ENCODE measurements at regions not wholly inside any gene's neighbourhood (a gene's known extent, or its start where the extent isn't known, plus 50 kb on each side); places are given as distances from the start of the nearest gene placed in this dataset.
A peak's percentile ranks its signal among the peaks of the same experiment; 100 is the strongest.

DNA sequence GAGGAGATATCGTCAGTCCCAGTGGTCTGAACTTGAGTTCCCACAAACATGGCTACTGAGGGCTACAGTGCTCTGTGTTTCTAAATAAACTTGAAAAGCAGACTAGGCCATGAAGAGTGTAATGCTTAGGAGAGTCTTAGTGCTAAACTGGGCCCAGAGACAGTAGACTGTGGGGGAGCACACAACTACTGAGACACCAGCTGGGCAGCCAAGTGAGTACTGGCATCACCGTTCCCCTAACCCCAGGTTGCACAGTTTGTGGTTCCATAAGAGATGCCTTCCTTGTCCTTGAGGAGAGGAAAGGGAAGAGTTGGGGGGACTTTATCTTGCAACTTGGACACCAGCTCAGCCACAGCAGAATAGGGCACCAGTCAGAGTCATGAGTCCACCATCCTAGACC is 172.1 kb upstream of the DMRTA1 start:
- DNase-seq (ENCODE audit: low spot score): no peak
- H3K27ac ChIP-seq: no peak overlapping the region
- ChIA-PET POLR2A (ENCODE audit: low non-redundant PET) (no interaction called here), CTCF (interaction anchor here (0.7 kb wide), 1 partner anchor 465 kb away, joined by 4 read pairs; no protein-coding TSS in a partner anchor)
- TF ChIP-seq, protein P1, sequence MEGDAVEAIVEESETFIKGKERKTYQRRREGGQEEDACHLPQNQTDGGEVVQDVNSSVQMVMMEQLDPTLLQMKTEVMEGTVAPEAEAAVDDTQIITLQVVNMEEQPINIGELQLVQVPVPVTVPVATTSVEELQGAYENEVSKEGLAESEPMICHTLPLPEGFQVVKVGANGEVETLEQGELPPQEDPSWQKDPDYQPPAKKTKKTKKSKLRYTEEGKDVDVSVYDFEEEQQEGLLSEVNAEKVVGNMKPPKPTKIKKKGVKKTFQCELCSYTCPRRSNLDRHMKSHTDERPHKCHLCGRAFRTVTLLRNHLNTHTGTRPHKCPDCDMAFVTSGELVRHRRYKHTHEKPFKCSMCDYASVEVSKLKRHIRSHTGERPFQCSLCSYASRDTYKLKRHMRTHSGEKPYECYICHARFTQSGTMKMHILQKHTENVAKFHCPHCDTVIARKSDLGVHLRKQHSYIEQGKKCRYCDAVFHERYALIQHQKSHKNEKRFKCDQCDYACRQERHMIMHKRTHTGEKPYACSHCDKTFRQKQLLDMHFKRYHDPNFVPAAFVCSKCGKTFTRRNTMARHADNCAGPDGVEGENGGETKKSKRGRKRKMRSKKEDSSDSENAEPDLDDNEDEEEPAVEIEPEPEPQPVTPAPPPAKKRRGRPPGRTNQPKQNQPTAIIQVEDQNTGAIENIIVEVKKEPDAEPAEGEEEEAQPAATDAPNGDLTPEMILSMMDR (conservative IDR thresholded peaks at IDR 0.05; ENCODE audit: low read depth): no peak

DNA sequence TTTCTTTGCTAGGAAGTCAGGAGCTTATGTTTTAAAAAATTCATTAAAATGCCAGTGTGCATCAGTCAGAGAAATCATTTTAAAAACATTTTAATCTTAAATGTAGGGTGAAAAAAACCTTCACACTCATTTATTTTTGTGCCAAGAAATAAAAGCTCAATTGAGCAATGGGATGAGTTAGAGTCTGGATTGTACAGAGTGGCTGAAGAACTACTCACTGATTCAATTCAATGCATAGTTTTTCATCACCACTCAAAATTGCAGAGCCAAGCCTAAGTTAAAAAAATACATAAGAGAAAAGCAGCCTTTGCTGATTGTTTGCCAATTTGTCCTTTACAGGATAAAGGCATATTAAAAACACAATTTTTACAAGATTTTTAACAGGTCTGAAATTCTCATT is 168.2 kb upstream of the DMRTA1 start:
- POLR2A ChIA-PET (ENCODE audit: low non-redundant PET): no interaction called here
- CTCF ChIA-PET: interaction anchor here (0.7 kb wide), 1 partner anchor 18 kb away, joined by 4 read pairs; no protein-coding TSS in a partner anchor
- TF ChIP-seq, protein P1 (conservative IDR thresholded peaks at IDR 0.05; ENCODE audit: low read depth): no peak
- H3K27ac ChIP-seq: no peak overlapping the region
- DNase-seq (ENCODE audit: low spot score): peak; percentile 14

DNA sequence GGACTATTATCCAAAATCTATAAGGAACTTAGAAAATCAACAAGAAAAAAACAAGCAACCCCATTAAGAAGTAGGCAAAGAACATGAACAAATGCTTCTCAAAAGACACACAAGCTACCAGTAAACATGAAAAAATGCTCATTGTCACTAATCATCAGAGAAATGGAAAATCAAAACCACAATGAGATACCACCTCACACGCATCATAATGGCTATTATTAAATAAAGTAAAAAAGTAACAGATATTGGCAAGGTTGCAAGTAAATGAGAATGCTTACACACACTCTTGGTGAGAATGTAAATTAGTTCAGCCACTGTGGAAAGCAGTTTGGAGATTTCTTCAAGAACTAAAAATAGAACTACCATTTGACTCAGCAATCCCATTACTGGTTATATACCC is 167.0 kb upstream of the DMRTA1 start:
- CTCF ChIA-PET: interaction anchor here (0.6 kb wide), 1 partner anchor 269 kb away, joined by 3 read pairs; no protein-coding TSS in a partner anchor

DNA sequence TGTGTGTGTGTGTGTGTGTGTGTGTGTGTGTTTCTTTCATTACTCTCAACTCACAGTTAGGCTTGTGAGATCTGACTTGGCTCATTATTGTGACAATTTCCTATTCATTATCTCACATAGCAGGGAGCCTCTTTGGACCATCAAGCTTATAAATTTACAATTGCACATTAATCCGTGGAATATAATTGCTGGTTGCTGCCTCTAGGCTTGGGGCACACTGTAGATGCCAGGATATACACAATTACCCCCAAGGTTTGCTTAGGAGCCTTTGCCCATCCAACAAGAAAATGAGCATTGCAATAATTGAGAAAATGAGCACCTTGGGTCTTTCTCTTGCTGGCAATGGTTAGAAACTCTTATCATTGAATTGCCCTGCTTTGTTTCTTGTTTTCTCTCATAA is 161.6 kb upstream of the DMRTA1 start:
- CTCF ChIA-PET: interaction anchor here (0.6 kb wide), 1 partner anchor 583 kb away, joined by 3 read pairs; no protein-coding TSS in a partner anchor
- no peak for DNase-seq (ENCODE audit: low spot score)
- POLR2A ChIA-PET (ENCODE audit: low non-redundant PET): no interaction called here
- TF ChIP-seq, protein P1 (conservative IDR thresholded peaks at IDR 0.05; ENCODE audit: low read depth): no peak
- H3K27ac ChIP-seq: no peak overlapping the region

More for the DNA sequence above, 167.0 kb upstream of the DMRTA1 start:
- H3K27ac ChIP-seq: no peak overlapping the region
- POLR2A ChIA-PET (ENCODE audit: low non-redundant PET): no interaction called here
- TF ChIP-seq, protein P1 (conservative IDR thresholded peaks at IDR 0.05; ENCODE audit: low read depth): no peak
- DNase-seq (ENCODE audit: low spot score): no peak

DNA sequence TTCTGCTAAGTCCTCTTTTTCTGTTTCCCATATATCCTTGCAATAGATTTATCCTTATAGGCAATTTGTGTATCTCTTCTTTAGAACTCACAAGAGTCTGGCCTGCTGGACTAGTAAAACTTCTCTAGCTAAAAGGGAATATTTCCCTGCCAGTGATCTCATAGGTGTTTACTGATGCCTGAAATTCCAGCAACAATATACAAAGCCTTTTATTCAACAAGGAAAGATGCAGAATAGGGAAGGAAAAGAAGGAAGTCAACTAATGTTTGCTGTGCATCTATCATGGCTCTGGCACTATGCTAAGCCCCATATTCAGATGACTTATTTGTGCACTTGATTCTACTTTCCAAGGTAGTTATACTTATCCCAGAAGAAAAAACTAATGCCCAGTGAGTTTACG is 160.0 kb upstream of the DMRTA1 start:
- TF ChIP-seq, protein P1 (conservative IDR thresholded peaks at IDR 0.05; ENCODE audit: low read depth): no peak

DNA sequence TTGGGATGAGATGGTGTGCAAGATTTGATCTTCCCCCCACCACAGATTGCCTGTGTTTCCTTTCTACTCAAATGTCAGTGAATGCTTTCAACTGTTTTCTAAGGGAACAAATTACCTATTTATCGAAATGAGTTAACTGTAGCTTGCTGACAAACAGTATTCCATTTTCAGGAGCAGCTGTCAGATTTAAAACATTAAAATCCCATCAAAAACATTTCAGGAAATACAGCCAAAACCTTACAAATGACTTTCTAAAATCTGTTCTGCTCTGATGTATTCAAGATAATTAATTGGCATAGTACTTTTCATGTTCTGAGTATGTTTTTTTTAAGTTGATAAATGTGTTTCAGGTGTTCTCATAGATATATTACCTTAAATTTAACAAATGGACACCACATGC is 158.0 kb upstream of the DMRTA1 start:
- TF ChIP-seq, protein P1 (conservative IDR thresholded peaks at IDR 0.05; ENCODE audit: low read depth): no peak
- no peak for DNase-seq (ENCODE audit: low spot score)
- ChIA-PET CTCF (no interaction called here), POLR2A (ENCODE audit: low non-redundant PET) (no interaction called here)
- H3K27ac ChIP-seq: no peak overlapping the region

More for the DNA sequence above, 160.0 kb upstream of the DMRTA1 start:
- POLR2A ChIA-PET (ENCODE audit: low non-redundant PET): no interaction called here
- DNase-seq (ENCODE audit: low spot score): no peak
- H3K27ac ChIP-seq: no peak overlapping the region
- CTCF ChIA-PET: no interaction called here
